ENCODE measurements at regions not wholly inside any gene's neighbourhood (a gene's known extent, or its start where the extent isn't known, plus 50 kb on each side); places are given as distances from the start of the nearest gene placed in this dataset.

DNA sequence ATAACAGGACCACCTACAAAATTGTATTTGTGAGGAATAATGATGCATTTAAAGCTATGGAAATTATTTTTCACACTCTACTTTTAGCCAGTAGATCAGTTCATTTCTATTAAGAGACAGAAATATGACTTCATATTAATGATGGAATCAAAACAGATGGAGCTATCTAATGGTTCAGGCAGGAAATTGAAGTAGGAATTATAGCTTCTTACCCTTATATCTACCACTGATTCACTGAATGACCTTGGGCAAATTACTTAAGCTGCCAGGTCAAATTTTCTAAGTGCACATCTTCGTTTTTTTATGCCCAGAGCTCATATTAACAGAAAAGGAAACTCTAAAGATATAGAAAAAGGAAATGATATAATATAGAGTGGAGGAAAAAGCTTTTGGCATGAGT lies 323.1 kb downstream of the PCDH10 start:
- no peaks in the 10 kb centered on the region for H3K27me3 ChIP-seq (ENCODE audit: insufficient read depth, low read depth, low read length)
- no peak overlapping the region for H2AFZ ChIP-seq (ENCODE audit: low read depth, low read length)
- H3K4me2 ChIP-seq (ENCODE audit: low read length): no peak overlapping the region
- no peaks in the 10 kb centered on the region for H4K20me1 ChIP-seq (ENCODE audit: insufficient read depth)
- no peaks in the 10 kb centered on the region for H3K9me2 ChIP-seq (ENCODE audit: insufficient read depth, low read length)
- H3K4me3 ChIP-seq (ENCODE audit: low read length): no peak overlapping the region
- H3F3A ChIP-seq (ENCODE audit: insufficient read depth, low read length, poor library complexity, severe bottlenecking): no peaks in the 10 kb centered on the region
- H3K79me2 ChIP-seq (replicated peaks; ENCODE audit: insufficient read depth, low read length): no peaks in the 10 kb centered on the region
- H3K9me3 ChIP-seq (ENCODE audit: low read length): no peaks in the 10 kb centered on the region
- no peaks in the 10 kb centered on the region for H3K36me3 ChIP-seq (ENCODE audit: insufficient read depth, low read length)
- no peak for TF ChIP-seq EZH2 (IDR thresholded peaks at IDR 0.05; ENCODE audit: borderline replicate concordance, insufficient read depth, low read length, poor library complexity, severe bottlenecking)
- H3K27ac ChIP-seq (ENCODE audit: low read length): no peak overlapping the region
- H3K9ac ChIP-seq (ENCODE audit: low read length): no peak overlapping the region

DNA sequence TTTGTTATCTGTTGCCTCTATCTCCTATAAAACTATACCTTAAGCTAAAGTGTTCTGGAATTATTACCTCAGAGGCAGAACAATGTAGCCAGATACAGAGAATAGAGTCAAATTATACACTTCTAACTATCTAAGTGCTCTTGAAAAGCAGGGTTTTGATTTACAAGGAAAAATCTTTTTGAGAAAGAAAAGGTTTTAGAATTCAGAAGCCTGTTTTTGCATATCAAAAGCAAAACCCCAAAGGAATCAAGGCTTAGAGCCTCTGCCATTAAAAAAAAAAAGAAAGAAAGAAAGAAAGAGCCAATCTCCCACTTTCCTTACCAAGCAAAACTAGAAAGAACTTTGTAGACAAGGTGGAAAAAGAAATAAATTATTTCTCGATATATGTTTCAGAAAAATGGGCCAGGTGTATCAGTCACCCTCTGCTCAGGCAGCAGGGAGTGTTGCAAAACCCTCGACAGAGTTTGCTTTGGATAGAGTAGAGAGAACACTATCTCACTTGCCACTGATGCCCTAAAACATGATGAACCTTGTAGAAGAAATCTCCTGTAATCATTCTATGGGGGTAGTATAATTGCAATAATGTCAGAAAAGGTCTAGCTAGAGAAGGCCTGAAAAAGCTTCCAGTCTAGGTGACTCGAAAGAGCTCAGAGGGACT lies 318.3 kb downstream of the PCDH10 start:
- no peaks in the 10 kb centered on the region for H3K9me2 ChIP-seq (ENCODE audit: insufficient read depth, low read length)
- H2AFZ ChIP-seq (ENCODE audit: low read depth, low read length): no peak overlapping the region
- H3F3A ChIP-seq (ENCODE audit: insufficient read depth, low read length, poor library complexity, severe bottlenecking): no peaks in the 10 kb centered on the region
- H4K20me1 ChIP-seq (ENCODE audit: insufficient read depth): no peaks in the 10 kb centered on the region
- no peak for TF ChIP-seq SMC3 (conservative IDR thresholded peaks at IDR 0.05; ENCODE audit: poor library complexity)
- no peak for TF ChIP-seq TAF1 (IDR thresholded peaks at IDR 0.05; ENCODE audit: low read depth)
- TF ChIP-seq, protein P1, sequence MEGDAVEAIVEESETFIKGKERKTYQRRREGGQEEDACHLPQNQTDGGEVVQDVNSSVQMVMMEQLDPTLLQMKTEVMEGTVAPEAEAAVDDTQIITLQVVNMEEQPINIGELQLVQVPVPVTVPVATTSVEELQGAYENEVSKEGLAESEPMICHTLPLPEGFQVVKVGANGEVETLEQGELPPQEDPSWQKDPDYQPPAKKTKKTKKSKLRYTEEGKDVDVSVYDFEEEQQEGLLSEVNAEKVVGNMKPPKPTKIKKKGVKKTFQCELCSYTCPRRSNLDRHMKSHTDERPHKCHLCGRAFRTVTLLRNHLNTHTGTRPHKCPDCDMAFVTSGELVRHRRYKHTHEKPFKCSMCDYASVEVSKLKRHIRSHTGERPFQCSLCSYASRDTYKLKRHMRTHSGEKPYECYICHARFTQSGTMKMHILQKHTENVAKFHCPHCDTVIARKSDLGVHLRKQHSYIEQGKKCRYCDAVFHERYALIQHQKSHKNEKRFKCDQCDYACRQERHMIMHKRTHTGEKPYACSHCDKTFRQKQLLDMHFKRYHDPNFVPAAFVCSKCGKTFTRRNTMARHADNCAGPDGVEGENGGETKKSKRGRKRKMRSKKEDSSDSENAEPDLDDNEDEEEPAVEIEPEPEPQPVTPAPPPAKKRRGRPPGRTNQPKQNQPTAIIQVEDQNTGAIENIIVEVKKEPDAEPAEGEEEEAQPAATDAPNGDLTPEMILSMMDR (IDR thresholded peaks at IDR 0.05; ENCODE audit: poor library complexity, severe bottlenecking): no peak
- TF ChIP-seq EP300 (conservative IDR thresholded peaks at IDR 0.05; ENCODE audit: poor library complexity, severe bottlenecking): no peak
- TF ChIP-seq, protein P2, sequence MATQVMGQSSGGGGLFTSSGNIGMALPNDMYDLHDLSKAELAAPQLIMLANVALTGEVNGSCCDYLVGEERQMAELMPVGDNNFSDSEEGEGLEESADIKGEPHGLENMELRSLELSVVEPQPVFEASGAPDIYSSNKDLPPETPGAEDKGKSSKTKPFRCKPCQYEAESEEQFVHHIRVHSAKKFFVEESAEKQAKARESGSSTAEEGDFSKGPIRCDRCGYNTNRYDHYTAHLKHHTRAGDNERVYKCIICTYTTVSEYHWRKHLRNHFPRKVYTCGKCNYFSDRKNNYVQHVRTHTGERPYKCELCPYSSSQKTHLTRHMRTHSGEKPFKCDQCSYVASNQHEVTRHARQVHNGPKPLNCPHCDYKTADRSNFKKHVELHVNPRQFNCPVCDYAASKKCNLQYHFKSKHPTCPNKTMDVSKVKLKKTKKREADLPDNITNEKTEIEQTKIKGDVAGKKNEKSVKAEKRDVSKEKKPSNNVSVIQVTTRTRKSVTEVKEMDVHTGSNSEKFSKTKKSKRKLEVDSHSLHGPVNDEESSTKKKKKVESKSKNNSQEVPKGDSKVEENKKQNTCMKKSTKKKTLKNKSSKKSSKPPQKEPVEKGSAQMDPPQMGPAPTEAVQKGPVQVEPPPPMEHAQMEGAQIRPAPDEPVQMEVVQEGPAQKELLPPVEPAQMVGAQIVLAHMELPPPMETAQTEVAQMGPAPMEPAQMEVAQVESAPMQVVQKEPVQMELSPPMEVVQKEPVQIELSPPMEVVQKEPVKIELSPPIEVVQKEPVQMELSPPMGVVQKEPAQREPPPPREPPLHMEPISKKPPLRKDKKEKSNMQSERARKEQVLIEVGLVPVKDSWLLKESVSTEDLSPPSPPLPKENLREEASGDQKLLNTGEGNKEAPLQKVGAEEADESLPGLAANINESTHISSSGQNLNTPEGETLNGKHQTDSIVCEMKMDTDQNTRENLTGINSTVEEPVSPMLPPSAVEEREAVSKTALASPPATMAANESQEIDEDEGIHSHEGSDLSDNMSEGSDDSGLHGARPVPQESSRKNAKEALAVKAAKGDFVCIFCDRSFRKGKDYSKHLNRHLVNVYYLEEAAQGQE (IDR thresholded peaks at IDR 0.05; ENCODE audit: borderline replicate concordance): no peak
- no peak for TF ChIP-seq MXI1 (conservative IDR thresholded peaks at IDR 0.05; ENCODE audit: poor library complexity, severe bottlenecking)
- TF ChIP-seq EZH2 (IDR thresholded peaks at IDR 0.05; ENCODE audit: borderline replicate concordance, insufficient read depth, low read length, poor library complexity, severe bottlenecking): no peak
- TF ChIP-seq RAD21 (conservative IDR thresholded peaks at IDR 0.05): no peak
- TF ChIP-seq POLR2AphosphoS5 (IDR thresholded peaks at IDR 0.05): no peak
- H3K79me2 ChIP-seq (replicated peaks; ENCODE audit: insufficient read depth, low read length): no peaks in the 10 kb centered on the region
- H3K4me3 ChIP-seq (ENCODE audit: low read length): no peak overlapping the region
- no peaks in the 10 kb centered on the region for H3K9me3 ChIP-seq (ENCODE audit: low read length)
- no peak overlapping the region for H3K9ac ChIP-seq (ENCODE audit: low read length)
- no peaks in the 10 kb centered on the region for H3K27me3 ChIP-seq (ENCODE audit: insufficient read depth, low read depth, low read length)
- no peak overlapping the region for H3K4me2 ChIP-seq (ENCODE audit: low read length)
- no peaks in the 10 kb centered on the region for H3K36me3 ChIP-seq (ENCODE audit: insufficient read depth, low read length)
- H3K27ac ChIP-seq (ENCODE audit: low read length): no peak overlapping the region

Data from neural cell (in vitro differentiated cells).